G401 (cell line): ENCODE measurements at regions not wholly inside any gene's neighbourhood (a gene's known extent, or its start where the extent isn't known, plus 50 kb on each side); places are given as distances from the start of the nearest gene placed in this dataset.

Experiments used
- DNase-seq: peaks from one replicate; pipeline ENCODE4 v3.0.0-alpha.2; 2015; ENCODE audit warnings: low spot score
- in situ Hi-C: cut with HindIII; loops from 2 replicates; pipeline ENCODE4 v1.10.0; 2016; ENCODE audit warnings: low sequenced_read_pairs, mixed read lengths

DNA sequence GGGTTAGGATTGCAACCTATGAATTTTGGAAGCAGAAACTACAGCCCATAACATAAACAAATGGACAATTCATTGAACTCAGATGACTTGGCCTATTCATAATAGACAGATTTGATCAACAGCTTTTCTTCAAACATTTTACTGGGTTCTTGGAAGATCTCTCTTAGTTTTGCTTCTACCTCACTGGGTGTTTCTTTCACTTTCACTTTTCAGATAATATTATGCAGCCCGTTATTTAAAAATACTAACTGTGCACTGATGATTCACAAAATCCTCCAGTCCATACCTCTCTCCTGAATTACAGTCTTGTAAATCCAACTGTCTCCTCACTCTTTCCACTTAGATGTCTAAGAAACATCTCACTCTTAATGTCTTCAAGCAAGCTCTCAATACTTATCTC lies 183.5 kb upstream of the IRX1 start:
- in situ Hi-C loops, result no loop called here
- no peak for DNase-seq

DNA sequence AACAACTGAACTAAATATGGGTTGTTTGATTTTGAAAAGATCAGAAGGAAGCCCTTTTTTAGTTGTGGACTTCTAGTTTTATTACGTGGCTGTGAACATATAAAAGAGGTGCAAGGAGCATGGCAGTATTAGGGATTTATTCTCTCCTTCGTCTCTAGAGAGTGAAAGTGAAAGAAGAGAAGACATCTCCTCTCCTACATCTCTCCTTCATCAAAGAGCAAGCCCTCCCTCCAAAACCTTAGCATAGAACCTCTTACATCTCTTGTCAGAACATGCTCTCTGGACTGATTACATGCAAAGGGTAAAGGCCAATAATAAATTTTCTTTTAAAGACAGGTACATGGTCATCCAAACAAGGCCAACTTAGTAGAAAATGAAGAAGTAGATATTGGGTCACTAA lies 184.3 kb upstream of the IRX1 start:
- in situ Hi-C loops, result no loop called here
- DNase-seq, result no peak

- in situ Hi-C loops, result no loop called here
Observed at GRCh38 chr5:3401635-3402034, 194.0 kb upstream of the IRX1 start.

DNA sequence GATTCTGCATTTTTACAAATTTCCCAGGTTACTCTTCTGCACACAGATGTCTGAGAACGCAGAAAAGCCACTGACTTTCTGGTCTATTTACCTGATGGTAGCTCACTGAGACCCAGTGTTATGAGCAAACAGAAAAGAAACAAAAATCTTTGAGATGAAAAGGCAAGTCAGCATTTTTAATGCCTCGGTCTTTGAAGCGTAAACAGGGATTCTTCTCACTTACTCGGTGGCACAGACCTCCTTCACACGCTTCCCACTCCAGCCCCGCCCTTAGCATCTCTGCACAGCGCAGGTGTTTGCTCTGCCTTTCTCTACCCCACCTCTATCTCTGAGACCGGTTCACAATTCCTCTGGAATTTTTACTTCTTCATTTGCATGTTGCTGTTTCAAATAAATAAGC lies 195.0 kb upstream of the IRX1 start:
- in situ Hi-C loops, result no loop called here

More at GRCh38 chr5:3401635-3402034, 194.0 kb upstream of the IRX1 start:
- DNase-seq, result no peak

GRCh38 chr5:3394891-3395599 lies 200.6 kb upstream of the IRX1 start:
- in situ Hi-C loops, result no loop called here

More for the DNA sequence above, 195.0 kb upstream of the IRX1 start:
- DNase-seq, result no peak

DNA sequence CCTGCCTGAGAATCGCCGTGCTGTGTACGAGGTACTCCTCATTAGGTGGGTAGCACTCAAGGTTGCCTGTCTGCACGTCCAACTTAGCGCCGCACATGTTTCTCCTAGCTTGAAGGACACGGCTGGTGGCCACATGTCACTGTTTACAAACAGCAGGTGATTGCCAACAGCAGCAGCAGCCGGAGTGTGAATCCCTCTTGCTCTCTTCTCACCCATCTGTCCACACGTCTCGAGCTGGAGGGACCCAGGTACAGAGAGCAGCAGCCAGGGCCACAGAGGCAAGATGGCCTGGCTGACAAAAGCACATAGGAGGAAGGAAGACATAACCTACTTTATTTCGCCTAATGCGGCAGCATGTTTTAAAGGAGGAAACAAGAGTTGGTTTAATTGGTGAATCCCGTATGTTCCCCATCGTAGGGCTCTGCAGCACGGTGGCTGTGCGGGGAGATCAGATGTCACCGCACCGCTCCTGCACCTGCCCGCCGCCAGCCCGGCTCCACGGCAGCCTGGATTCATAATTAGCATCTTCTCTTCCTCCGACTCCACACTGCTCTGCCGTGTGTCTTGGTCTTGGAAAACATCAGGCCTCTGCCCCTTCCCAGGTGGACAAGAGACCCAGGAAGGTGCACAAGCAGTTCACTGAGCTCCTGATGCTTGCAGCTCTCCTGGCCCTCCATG lies 201.6 kb upstream of the IRX1 start:
- in situ Hi-C loops, result no loop called here

More at GRCh38 chr5:3394891-3395599, 200.6 kb upstream of the IRX1 start:
- peak; percentile 1 for DNase-seq

GRCh38 chr5:3393122-3393919 lies 202.3 kb upstream of the IRX1 start:
- DNase-seq, result no peak
- in situ Hi-C loops, result no loop called here

More for the DNA sequence above, 201.6 kb upstream of the IRX1 start:
- DNase-seq, result no peak

GRCh38 chr5:3392306-3392939 lies 203.2 kb upstream of the IRX1 start:
- no peak for DNase-seq
- in situ Hi-C loops, result no loop called here

GRCh38 chr5:3391210-3391609 lies 204.4 kb upstream of the IRX1 start:
- no peak for DNase-seq
- in situ Hi-C loops, result no loop called here

- DNase-seq, result no peak
- in situ Hi-C loops, result no loop called here
Observed at GRCh38 chr5:3389471-3390026, 206.1 kb upstream of the IRX1 start.

DNA sequence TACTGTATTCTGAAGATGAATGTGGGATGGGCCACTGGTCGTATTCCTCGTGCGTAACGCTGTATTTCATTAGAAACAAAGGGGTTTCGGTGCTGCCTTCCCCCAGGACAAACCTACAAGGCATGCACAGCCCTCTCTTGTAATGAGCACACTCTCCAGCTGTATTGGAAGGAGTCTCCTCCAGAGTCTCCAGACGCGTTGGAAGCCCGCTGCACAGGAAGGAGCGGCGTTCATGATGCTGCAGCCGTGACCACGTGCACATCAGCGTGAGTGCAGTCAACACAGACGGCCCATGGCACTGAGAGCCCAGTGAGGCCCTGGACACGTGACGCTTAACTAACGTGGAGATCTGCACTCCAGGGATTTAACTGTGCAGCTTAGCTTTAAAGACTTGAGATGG lies 209.0 kb upstream of the IRX1 start:
- DNase-seq, result no peak
- in situ Hi-C loops, result no loop called here

DNA sequence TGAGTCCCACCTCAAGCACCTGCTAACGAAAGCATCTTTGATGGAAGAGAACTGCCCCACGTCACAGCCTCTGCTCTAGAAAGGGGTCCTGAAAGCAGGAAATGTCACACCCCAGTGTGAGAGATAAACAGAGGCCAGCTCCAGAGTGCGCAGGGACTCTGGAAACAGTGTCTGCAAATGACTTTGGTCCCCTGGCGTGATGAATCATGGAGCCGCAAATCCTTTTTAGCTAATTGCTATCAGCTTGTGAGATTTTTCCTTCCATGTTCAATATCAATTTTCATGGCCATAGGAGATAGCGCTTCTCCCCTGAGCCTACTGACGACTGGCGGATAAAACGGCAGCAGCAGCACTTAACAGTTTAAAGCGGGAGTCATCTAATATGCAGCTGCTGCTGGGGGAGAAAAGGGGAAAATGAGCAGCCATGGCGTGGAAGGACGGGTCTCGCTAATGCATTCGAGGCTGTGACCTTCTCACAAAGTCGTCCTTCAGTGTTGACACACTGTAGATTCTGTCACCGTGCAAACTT lies 209.6 kb upstream of the IRX1 start:
- no peak for DNase-seq
- in situ Hi-C loops, result no loop called here

- in situ Hi-C loops, result no loop called here
- DNase-seq, result no peak
Observed at GRCh38 chr5:3384531-3384930, 211.1 kb upstream of the IRX1 start.

- in situ Hi-C loops, result no loop called here
Observed at GRCh38 chr5:3382782-3383181, 212.8 kb upstream of the IRX1 start.

DNA sequence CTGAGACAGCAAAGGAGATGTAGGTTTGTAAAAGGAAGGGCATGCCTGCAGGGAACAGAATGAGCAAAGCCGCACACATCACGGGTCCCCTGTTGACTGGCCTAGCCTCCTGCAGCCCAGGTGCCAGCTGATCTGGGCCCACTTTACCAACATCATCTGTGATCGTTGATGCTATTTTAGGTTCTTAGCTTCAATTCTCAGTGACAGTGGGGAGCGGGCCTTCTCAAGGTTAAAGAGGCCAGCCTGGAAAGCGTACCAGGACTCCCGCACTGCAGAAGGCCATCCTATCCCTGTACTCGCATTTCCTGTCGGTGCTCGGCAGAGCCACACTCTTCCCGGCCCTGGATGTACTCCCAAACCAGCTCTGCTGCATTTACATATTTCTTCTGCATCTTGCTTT lies 213.5 kb upstream of the IRX1 start:
- in situ Hi-C loops, result no loop called here
- no peak for DNase-seq

More at GRCh38 chr5:3382782-3383181, 212.8 kb upstream of the IRX1 start:
- no peak for DNase-seq

DNA sequence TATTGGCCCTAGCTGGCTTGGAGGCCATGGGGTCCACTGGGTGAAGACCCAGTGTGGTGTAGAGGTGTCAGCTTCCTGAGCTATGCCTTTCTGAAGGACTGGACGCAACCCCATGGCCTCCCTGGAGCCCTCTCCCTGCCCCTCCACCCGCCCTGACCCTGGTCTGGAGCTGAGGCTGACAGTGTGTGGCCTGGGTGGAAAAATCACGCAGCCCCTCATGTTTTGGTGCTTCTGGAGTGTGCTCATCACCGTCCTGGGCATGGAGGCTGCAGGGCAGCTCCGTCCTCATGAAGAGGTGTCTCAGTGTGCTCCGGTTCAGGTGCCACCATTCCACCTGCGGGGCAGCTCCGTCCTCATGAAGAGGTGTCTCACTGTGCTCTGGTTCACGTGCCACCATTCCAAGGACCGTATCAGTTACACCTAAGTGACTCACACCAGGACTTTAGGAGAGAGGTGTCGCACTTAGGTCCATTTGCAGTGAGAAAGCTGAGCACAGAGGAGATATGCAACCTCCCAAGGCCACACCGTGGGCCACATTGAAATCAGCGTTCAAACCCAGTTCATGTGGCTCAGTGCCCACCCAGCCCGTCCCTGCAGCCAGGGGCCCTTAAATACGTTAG lies 214.3 kb upstream of the IRX1 start:
- in situ Hi-C loops, result no loop called here
- no peak for DNase-seq

GRCh38 chr5:3380689-3381088 lies 214.9 kb upstream of the IRX1 start:
- in situ Hi-C loops, result no loop called here
- DNase-seq, result no peak

DNA sequence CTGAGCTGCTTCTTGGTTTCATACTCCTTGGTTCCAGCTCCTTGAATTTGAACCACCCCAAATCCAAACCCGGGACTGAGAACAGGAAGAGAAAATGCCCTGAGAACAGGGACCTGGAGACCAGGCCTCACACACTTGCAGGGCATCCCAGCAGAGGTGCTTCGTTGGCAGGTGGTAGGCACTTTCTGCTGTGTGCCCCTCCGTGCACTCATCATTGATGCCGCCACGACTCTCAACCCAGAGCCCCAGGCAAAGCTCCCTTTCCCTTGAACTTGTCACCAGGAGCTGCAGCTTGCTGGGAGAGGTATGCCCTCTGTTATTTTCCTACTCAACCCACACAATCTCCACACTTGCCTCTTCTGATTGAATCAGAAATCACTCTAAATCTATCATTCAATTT lies 217.8 kb upstream of the IRX1 start:
- in situ Hi-C loops, result no loop called here
- no peak for DNase-seq

GRCh38 chr5:3377176-3377575 lies 218.5 kb upstream of the IRX1 start:
- no peak for DNase-seq
- in situ Hi-C loops, result no loop called here
